ENCODE measurements at regions not wholly inside any gene's neighbourhood (a gene's known extent, or its start where the extent isn't known, plus 50 kb on each side); places are given as distances from the start of the nearest gene placed in this dataset.

DNA sequence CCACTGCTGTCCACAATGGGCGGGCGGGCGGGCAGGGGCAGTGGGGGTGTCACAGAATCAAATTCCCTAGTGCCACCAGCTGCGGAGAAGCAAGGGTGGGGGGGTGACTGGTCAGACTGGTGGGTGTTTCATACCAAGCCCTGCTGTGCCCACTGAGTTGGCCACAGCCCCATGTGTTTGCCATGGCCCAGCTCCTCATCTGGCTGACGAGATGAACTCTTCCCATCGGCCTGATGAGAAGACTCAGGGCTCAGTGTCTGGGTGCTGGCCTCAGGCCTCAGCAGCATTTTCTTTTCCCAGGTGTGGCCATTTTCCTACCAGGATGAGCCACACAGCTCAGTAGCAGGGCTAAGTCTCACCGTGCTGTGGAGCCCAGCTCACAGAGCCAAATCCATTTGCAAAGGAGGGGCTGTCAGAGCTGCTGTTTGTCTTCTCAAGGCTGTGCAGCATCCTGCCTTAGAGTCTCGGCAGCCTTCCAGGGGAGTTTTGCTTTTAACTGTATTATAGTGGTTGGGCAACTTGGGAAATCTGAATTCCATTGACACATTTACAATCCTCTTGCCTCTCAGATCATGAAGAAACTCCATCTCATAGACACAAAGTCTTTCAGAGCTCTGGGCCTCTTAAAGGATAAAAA lies 176.8 kb downstream of the ABHD5 start:
- WGBS (ENCODE audit: low lambda C conversion rate): 81% methylated on average over 2 of the region's 8 CpGs
- DNase-seq: no peak
- H3K79me2 ChIP-seq (ENCODE audit: insufficient read depth): peaks cover 3% of the 10 kb centered on the region; the same call in 1 of the 2 replicates
- no peaks in the 10 kb centered on the region for H3K9me3 ChIP-seq
- peaks cover 45% of the 10 kb centered on the region for H3F3A ChIP-seq (replicated peaks; ENCODE audit: insufficient read depth)
- H3K36me3 ChIP-seq (replicated peaks in 1 of 2; ENCODE audit: control insufficient read depth in 1 of 2, insufficient read depth in 2 of 2, low read length in 1 of 2): no peaks in the 10 kb centered on the region
- H3K4me3 ChIP-seq (ENCODE audit: low read depth in 2 of 2, low read length in 1 of 2): no peak overlapping the region
- ChIA-PET CTCF (interaction anchor here (1.0 to 2.5 kb wide), 2 partner anchors 12 to 25 kb away, joined by 3 to 9 read pairs; no protein-coding TSS in a partner anchor), POLR2A (no interaction called here)
- peak overlapping the region; percentile 38; the same call in 1 of the 2 replicates for H3K4me2 ChIP-seq
- peaks cover 33 to 55% of the 10 kb centered on the region in 2 experiments for H3K4me1 ChIP-seq (ENCODE audit: control insufficient read depth in 1 of 2, insufficient read depth in 2 of 2, low read depth in 1 of 2, low read length in 1 of 2)
- peak overlapping the region; percentile 51 for H3K9ac ChIP-seq
- no peak for TF ChIP-seq EZH2phosphoT487 (IDR thresholded peaks at IDR 0.05; ENCODE audit: borderline replicate concordance, low read depth)
- no peak for TF ChIP-seq RFX5 (IDR thresholded peaks at IDR 0.05; ENCODE audit: low read length)
- TF ChIP-seq SIN3A (IDR thresholded peaks at IDR 0.05; ENCODE audit: borderline replicate concordance, low read depth, low read length): no peak
- H3K27ac ChIP-seq (ENCODE audit: low read depth in 2 of 2, low read length in 1 of 2): peak overlapping the region in 1 of 2 experiments; percentile 99; a peak in 2 of 4 replicates
- no peaks in the 10 kb centered on the region for H3K9me2 ChIP-seq
- no peaks in the 10 kb centered on the region for H3K27me3 ChIP-seq (ENCODE audit: insufficient read depth)
- no peaks in the 10 kb centered on the region for H4K20me1 ChIP-seq (ENCODE audit: insufficient read depth)
- H2AFZ ChIP-seq (ENCODE audit: low read depth): peak overlapping the region; percentile 27; the same call in 1 of the 2 replicates

DNA sequence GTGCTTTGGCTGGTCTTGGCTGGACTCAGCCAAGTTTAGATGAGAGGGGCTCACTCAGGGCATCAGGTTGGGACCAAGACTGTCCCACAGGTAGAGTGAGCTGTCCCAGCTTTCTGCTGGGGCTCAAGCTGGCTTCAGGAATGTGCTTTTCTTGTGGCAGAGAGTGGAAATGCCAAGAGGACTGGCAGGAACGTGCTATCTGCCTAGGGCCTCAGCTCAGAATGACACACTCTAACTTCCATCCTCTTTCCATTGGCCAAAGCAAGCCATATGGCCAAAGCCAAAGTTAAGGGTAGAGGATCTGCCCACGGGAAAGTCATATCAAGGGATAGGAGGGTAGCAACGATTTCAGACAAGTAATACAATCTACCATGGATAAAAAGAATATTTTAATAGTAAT lies 178.8 kb downstream of the ABHD5 start:
- WGBS (ENCODE audit: low lambda C conversion rate): 68% methylated on average over 3 of the region's 3 CpGs
- CTCF ChIA-PET: interaction anchor here (1.1 kb wide), 1 partner anchor 13 kb away, joined by 4 read pairs; no protein-coding TSS in a partner anchor
- Histone ChIP-seq H3K9me3 (no peaks in the 10 kb centered on the region), H3K9me2 (no peaks in the 10 kb centered on the region), H3K4me2 (peak overlapping the region; percentile 62), H3K9ac (peak overlapping the region; percentile 70), H3K27ac (ENCODE audit: low read depth in 2 of 2, low read length in 1 of 2) (peak overlapping the region; percentile 93 to 99), H3K36me3 (replicated peaks in 1 of 2; ENCODE audit: control insufficient read depth in 1 of 2, insufficient read depth in 2 of 2, low read length in 1 of 2) (no peaks in the 10 kb centered on the region), H3K27me3 (ENCODE audit: insufficient read depth) (no peaks in the 10 kb centered on the region), H3K79me2 (ENCODE audit: insufficient read depth) (peaks cover 3% of the 10 kb centered on the region; the same call in 1 of the 2 replicates), H4K20me1 (ENCODE audit: insufficient read depth) (no peaks in the 10 kb centered on the region), H3K4me1 (ENCODE audit: control insufficient read depth in 1 of 2, insufficient read depth in 2 of 2, low read depth in 1 of 2, low read length in 1 of 2) (peaks cover 39 to 63% of the 10 kb centered on the region in 2 experiments), H3F3A (replicated peaks; ENCODE audit: insufficient read depth) (peaks cover 55% of the 10 kb centered on the region), H3K4me3 (ENCODE audit: low read depth in 2 of 2, low read length in 1 of 2) (no peak overlapping the region), H2AFZ (ENCODE audit: low read depth) (no peak overlapping the region)
- no peak for TF ChIP-seq FOSL2 (IDR thresholded peaks at IDR 0.05; ENCODE audit: borderline replicate concordance, low read depth)
- POLR2A ChIA-PET: no interaction called here
- DNase-seq: no peak

DNA sequence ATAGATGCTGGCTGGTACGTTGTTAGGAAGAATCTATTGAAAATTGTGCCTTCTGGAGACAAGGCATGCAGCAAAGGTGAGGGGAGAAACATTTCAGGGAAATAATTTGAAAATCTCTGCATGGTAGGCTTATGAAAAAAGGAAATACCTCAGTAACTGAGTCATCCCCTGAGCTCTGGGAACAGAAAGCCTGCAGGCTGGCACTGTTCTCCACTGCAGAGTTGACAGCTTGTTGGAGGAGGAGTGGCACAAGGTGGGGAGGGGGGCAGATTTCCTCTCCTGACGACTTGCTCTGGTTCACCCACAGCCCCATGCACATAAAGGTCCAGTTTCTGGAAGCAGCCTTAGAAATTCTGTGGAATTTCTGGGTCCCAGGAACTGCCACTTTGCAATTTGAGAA lies 179.4 kb downstream of the ABHD5 start:
- POLR2A ChIA-PET: no interaction called here
- Histone ChIP-seq H3K9ac (peak overlapping the region; percentile 70), H3K27me3 (ENCODE audit: insufficient read depth) (no peaks in the 10 kb centered on the region), H3K4me1 (ENCODE audit: control insufficient read depth in 1 of 2, insufficient read depth in 2 of 2, low read depth in 1 of 2, low read length in 1 of 2) (peaks cover 39 to 63% of the 10 kb centered on the region in 2 experiments), H2AFZ (ENCODE audit: low read depth) (no peak overlapping the region), H3K79me2 (ENCODE audit: insufficient read depth) (peaks cover 3% of the 10 kb centered on the region; the same call in 1 of the 2 replicates), H4K20me1 (ENCODE audit: insufficient read depth) (no peaks in the 10 kb centered on the region), H3K4me2 (peak overlapping the region; percentile 62), H3K9me2 (no peaks in the 10 kb centered on the region), H3K27ac (ENCODE audit: low read depth in 2 of 2, low read length in 1 of 2) (peak overlapping the region; percentile 93 to 99), H3K9me3 (no peaks in the 10 kb centered on the region), H3K4me3 (ENCODE audit: low read depth in 2 of 2, low read length in 1 of 2) (0 out of 4 replicates have a peak overlapping the region, but pooled peaks of 1 of the 2 experiments have one; percentile 28), H3F3A (replicated peaks; ENCODE audit: insufficient read depth) (peaks cover 55% of the 10 kb centered on the region), H3K36me3 (replicated peaks in 1 of 2; ENCODE audit: control insufficient read depth in 1 of 2, insufficient read depth in 2 of 2, low read length in 1 of 2) (no peaks in the 10 kb centered on the region)
- CTCF ChIA-PET: interaction anchor here (1.4 to 2.3 kb wide), 2 partner anchors 13 to 15 kb away, joined by 3 to 8 read pairs; no protein-coding TSS in a partner anchor
- WGBS (ENCODE audit: low lambda C conversion rate): 7% methylated on average over 2 of the region's 2 CpGs
- DNase-seq: no peak
- TF ChIP-seq POLR2AphosphoS5 (IDR thresholded peaks at IDR 0.05; ENCODE audit: low read depth, low read length): peak; percentile 65; the same call in 1 of the 2 replicates
- no peak for TF ChIP-seq USF1 (IDR thresholded peaks at IDR 0.05; ENCODE audit: borderline replicate concordance, low read depth)
- TF ChIP-seq TAF1 (IDR thresholded peaks at IDR 0.05; ENCODE audit: borderline replicate concordance, low read depth, low read length): no peak
- TF ChIP-seq USF2 (IDR thresholded peaks at IDR 0.05; ENCODE audit: borderline replicate concordance, low read depth, low read length): no peak
- TF ChIP-seq TEAD4 (IDR thresholded peaks at IDR 0.05; ENCODE audit: borderline replicate concordance, insufficient read depth): peak; percentile 87
- no peak for TF ChIP-seq CTCF (IDR thresholded peaks at IDR 0.05)
- TF ChIP-seq PBX3 (IDR thresholded peaks at IDR 0.05): peak; percentile 80
- peak; percentile 54; the same call in 1 of the 2 replicates for TF ChIP-seq RXRA (IDR thresholded peaks at IDR 0.05; ENCODE audit: borderline replicate concordance, low read depth)
- TF ChIP-seq EP300 (IDR thresholded peaks at IDR 0.05; ENCODE audit: borderline replicate concordance in 1 of 2, low read depth in 1 of 2, low read length in 1 of 2): peak in 1 of 2 experiments; percentile 85; a peak in 2 of 4 replicates
- peak; percentile 71; the same call in 1 of the 2 replicates for TF ChIP-seq NFIC (IDR thresholded peaks at IDR 0.05; ENCODE audit: borderline replicate concordance)
- TF ChIP-seq SMC3 (IDR thresholded peaks at IDR 0.05; ENCODE audit: low read depth, low read length): no peak
- TF ChIP-seq TCF12 (IDR thresholded peaks at IDR 0.05): peak; percentile 92
